Hepatocyte (in vitro differentiated cells): ENCODE measurements at regions not wholly inside any gene's neighbourhood (a gene's known extent, or its start where the extent isn't known, plus 50 kb on each side); places are given as distances from the start of the nearest gene placed in this dataset.

Experiments
- DNase-seq: peaks from one replicate; pipeline ENCODE4 v3.0.0-alpha.2; 2016; ENCODE audit warnings: low spot score
- H2AFZ ChIP-seq: fragments of 200-600 bp; sonication (generic); 2 replicates; pipeline ENCODE4 v1.6.0; 2016; ENCODE audit warnings: antibody characterized with exemption, mild to moderate bottlenecking
- H3K27ac ChIP-seq: fragments of 200-600 bp; sonication (generic); 2 replicates; pipeline ENCODE4 v1.5.1; 2016; ENCODE audit warnings: mild to moderate bottlenecking
- H3K27me3 ChIP-seq: fragments of 200-600 bp; sonication (generic); 2 replicates; pipeline ENCODE4 v1.6.1; 2016
- H3K36me3 ChIP-seq: fragments of 200-600 bp; sonication (generic); replicated peaks from 2 replicates; pipeline ENCODE4 v1.5.1; 2016; ENCODE audit warnings: low read depth; ENCODE audit not compliant: insufficient read depth
- H3K4me1 ChIP-seq: fragments of 200-600 bp; sonication (generic); 2 replicates; pipeline ENCODE4 v1.5.1; 2016; ENCODE audit warnings: mild to moderate bottlenecking, moderate library complexity; ENCODE audit not compliant: insufficient read depth
- H3K4me2 ChIP-seq: fragments of 200-600 bp; sonication (generic); 2 replicates; pipeline ENCODE4 v1.6.0; 2016
- H3K4me3 ChIP-seq: fragments of 200-600 bp; sonication (generic); 2 replicates; pipeline ENCODE4 v1.5.1; 2016; ENCODE audit warnings: mild to moderate bottlenecking
- H3K79me2 ChIP-seq: fragments of 200-600 bp; sonication (generic); 2 replicates; pipeline ENCODE4 v1.6.0; 2017; ENCODE audit warnings: mild to moderate bottlenecking
- H3K9me2 ChIP-seq: fragments of 200-600 bp; sonication (generic); replicated peaks from 2 replicates; pipeline ENCODE4 v1.6.0; 2017; ENCODE audit warnings: mild to moderate bottlenecking; ENCODE audit not compliant: insufficient read depth
- H3K9me3 ChIP-seq: fragments of 200-600 bp; sonication (generic); 2 replicates; pipeline ENCODE4 v1.5.1; 2016; ENCODE audit warnings: low read depth, mild to moderate bottlenecking
- H4K20me1 ChIP-seq: fragments of 200-600 bp; sonication (generic); 2 replicates; pipeline ENCODE4 v1.6.0; 2016; ENCODE audit warnings: mild to moderate bottlenecking; ENCODE audit not compliant: insufficient read depth, poor library complexity, severe bottlenecking
- CTCF ChIP-seq: fragments of 200-600 bp; sonication (generic); IDR thresholded peaks from 2 replicates; pipeline ENCODE4 v1.5.1; 2016; ENCODE audit warnings: antibody characterized with exemption, mild to moderate bottlenecking; ENCODE audit not compliant: poor library complexity
- EZH2 ChIP-seq: fragments of 200-600 bp; sonication (generic); IDR thresholded peaks from 2 replicates; pipeline ENCODE4 v1.6.1; 2016; ENCODE audit warnings: antibody characterized with exemption, mild to moderate bottlenecking, borderline replicate concordance
- EZH2phosphoT487 ChIP-seq: fragments of 200-600 bp; sonication (generic); IDR thresholded peaks from one replicate; pipeline ENCODE4 v1.6.1; 2018; ENCODE audit warnings: antibody characterized with exemption, mild to moderate bottlenecking, low read depth, moderate library complexity; ENCODE audit not compliant: unreplicated experiment, severe bottlenecking
- WGBS: methylation state at CpG from one replicate; pipeline ENCODE4 v1.1.6; 2016; ENCODE audit warnings: low lambda C conversion rate; ENCODE audit errors: missing lambda C conversion rate; 5-methylcytosine and 5-hydroxymethylcytosine counted together

DNA sequence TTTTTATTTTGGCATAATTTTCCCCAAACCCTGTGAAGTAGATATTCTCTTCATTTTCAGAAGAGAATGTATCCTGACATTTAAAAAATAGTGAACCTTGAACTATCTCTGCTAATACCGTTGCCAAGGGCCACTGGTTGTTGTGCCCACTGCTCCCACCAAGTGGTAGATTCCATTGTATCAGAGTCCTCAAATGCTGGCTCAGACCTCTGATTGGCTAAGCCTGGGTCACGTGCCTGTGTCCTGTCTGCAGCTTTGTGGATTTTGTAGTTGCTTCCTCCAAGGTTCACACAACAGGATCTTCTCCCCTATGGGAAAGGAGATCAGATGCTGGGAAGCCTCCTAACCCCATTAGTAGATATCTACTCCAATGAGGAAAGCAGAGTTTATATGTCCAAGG, 104.8 kb upstream of the CASK start:
- Histone ChIP-seq H3K79me2 (no peaks in the 10 kb centered on the region), H3K27me3 (no peaks in the 10 kb centered on the region), H2AFZ (no peak overlapping the region), H3K4me1 (peaks cover 4% of the 10 kb centered on the region), H4K20me1 (no peaks in the 10 kb centered on the region), H3K4me3 (no peak overlapping the region), H3K27ac (peak overlapping the region; percentile 11), H3K9me3 (no peaks in the 10 kb centered on the region), H3K4me2 (no peak overlapping the region), H3K36me3 (no peaks in the 10 kb centered on the region), H3K9me2 (no peaks in the 10 kb centered on the region)
- WGBS, result 68% methylated on average over 2 of the region's 2 CpGs
- no peak for TF ChIP-seq CTCF
- no peak for TF ChIP-seq EZH2phosphoT487
- TF ChIP-seq EZH2, result no peak
- peak; percentile 11 for DNase-seq

GRCh38 chrX:42027367-42028000, 104.1 kb upstream of the CASK start:
- Histone ChIP-seq H3K79me2 (no peaks in the 10 kb centered on the region), H2AFZ (no peak overlapping the region), H4K20me1 (no peaks in the 10 kb centered on the region), H3K4me1 (peaks cover 4% of the 10 kb centered on the region), H3K9me2 (no peaks in the 10 kb centered on the region), H3K27ac (peak overlapping the region; percentile 58), H3K4me2 (no peak overlapping the region), H3K27me3 (no peaks in the 10 kb centered on the region), H3K9me3 (no peaks in the 10 kb centered on the region), H3K36me3 (no peaks in the 10 kb centered on the region), H3K4me3 (no peak overlapping the region)
- whole genome bisulfite sequencing, result 77% methylated on average over 3 of the region's 3 CpGs
- DNase-seq, result no peak
- TF ChIP-seq EZH2phosphoT487 (no peak), CTCF (no peak), EZH2 (no peak)

DNA sequence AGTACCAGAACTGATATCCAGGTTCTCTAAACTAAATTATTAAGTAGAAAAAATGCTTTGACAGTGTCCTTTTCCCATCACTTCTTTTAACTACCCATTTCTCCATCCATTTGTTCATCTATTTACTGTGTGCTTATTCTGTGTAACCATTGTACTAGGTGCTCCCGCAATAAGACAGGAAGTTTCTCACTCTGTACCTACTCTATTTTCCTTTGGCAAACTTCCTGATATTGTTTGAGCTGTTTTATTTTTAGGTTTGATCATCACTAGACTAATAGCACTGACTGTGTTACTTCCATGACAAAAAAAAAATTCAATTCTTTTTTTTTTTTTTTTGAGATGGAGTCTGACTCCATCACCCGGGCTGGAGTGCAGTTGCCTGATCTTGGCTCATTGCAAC, 102.5 kb upstream of the CASK start:
- DNase-seq, result no peak
- Histone ChIP-seq H3K4me1 (peaks cover 4% of the 10 kb centered on the region), H3K4me3 (no peak overlapping the region), H3K4me2 (no peak overlapping the region), H2AFZ (no peak overlapping the region), H3K27me3 (no peaks in the 10 kb centered on the region), H3K79me2 (no peaks in the 10 kb centered on the region), H3K36me3 (no peaks in the 10 kb centered on the region), H3K27ac (no peak overlapping the region), H4K20me1 (no peaks in the 10 kb centered on the region), H3K9me3 (no peaks in the 10 kb centered on the region), H3K9me2 (no peaks in the 10 kb centered on the region)
- TF ChIP-seq CTCF (no peak), EZH2 (no peak), EZH2phosphoT487 (no peak)
- WGBS, result 88% methylated on average over 2 of the region's 2 CpGs
